Liver (tissue), 3 donors: ENCODE measurements at regions not wholly inside any gene's neighbourhood (a gene's known extent, or its start where the extent isn't known, plus 50 kb on each side); places are given as distances from the start of the nearest gene placed in this dataset.

ENCODE experiments used
- CTCF ChIP-seq: fragments of 150-350 bp; IDR thresholded peaks from 2 replicates; pipeline ENCODE4 v1.5.1; 2017; ENCODE audit warnings: improper control_type of control experiment, low read depth, low read length; ENCODE audit not compliant: missing input control
- GABPA ChIP-seq, 2 donors: IDR thresholded peaks in 1 of 2; conservative IDR thresholded peaks in 1 of 2; 2 replicates each; pipeline ENCODE4 v1.6.1; 2016; ENCODE audit warnings: antibody characterized with exemption in 2 of 2, mild to moderate bottlenecking in 1 of 2, moderate library complexity in 1 of 2
- NR2F2 ChIP-seq: IDR thresholded peaks from 2 replicates; pipeline ENCODE4 v1.6.1; 2016; ENCODE audit warnings: antibody characterized with exemption
- RAD21 ChIP-seq, 2 donors: IDR thresholded peaks; 2 replicates each; pipeline ENCODE4 v1.6.1; 2016; ENCODE audit warnings: antibody characterized with exemption in 2 of 2, mild to moderate bottlenecking in 2 of 2
- REST ChIP-seq: IDR thresholded peaks from 2 replicates; pipeline ENCODE4 v1.6.1; 2016; ENCODE audit warnings: antibody characterized with exemption, mild to moderate bottlenecking
- donor health status: healthy.
- donor health status: healthy.

GRCh38 chr7:106354822-106355221 lies 70.0 kb upstream of the NAMPT start:
- TF ChIP-seq CTCF (no peak), GABPA (IDR thresholded peaks at IDR 0.05 in 1 of 2, conservative IDR thresholded peaks at IDR 0.05 in 1 of 2) (no peak), NR2F2 (no peak), REST (no peak), RAD21 (IDR thresholded peaks at IDR 0.05) (no peak)
